GM23338 (cell line): ENCODE measurements at regions not wholly inside any gene's neighbourhood (a gene's known extent, or its start where the extent isn't known, plus 50 kb on each side); places are given as distances from the start of the nearest gene placed in this dataset.

Source experiments
- ATAC-seq: fragments of 200-7000 bp; cut with Tn5 transposase; 3 replicates; pipeline ENCODE4 v1.9.1; 2020
- DNase-seq: peaks from one replicate; pipeline ENCODE4 v3.0.0-alpha.2; 2015; ENCODE audit warnings: low spot score
- H2AFZ ChIP-seq: fragments of 200-600 bp; sonication (generic); 2 replicates; pipeline ENCODE4 v1.8.0; 2016; ENCODE audit warnings: antibody characterized with exemption, mild to moderate bottlenecking, moderate library complexity
- H3F3A ChIP-seq: fragments of 200-600 bp; sonication (generic); replicated peaks from 2 replicates; pipeline ENCODE4 v1.8.0; 2017; ENCODE audit warnings: antibody characterized with exemption, mixed run types, low read depth
- H3K27ac ChIP-seq: fragments of 200-600 bp; sonication (generic); 2 replicates; pipeline ENCODE4 v1.6.1; 2016; ENCODE audit warnings: low read depth
- H3K27me3 ChIP-seq: fragments of 200-600 bp; sonication (generic); 2 replicates; pipeline ENCODE4 v1.8.0; 2016; ENCODE audit warnings: mild to moderate bottlenecking, mixed run types, moderate library complexity; ENCODE audit not compliant: insufficient read depth
- H3K36me3 ChIP-seq: fragments of 200-600 bp; sonication (generic); 2 replicates; pipeline ENCODE4 v1.8.0; 2016; ENCODE audit warnings: mild to moderate bottlenecking; ENCODE audit not compliant: insufficient read depth
- H3K4me1 ChIP-seq: fragments of 200-600 bp; sonication (generic); 2 replicates; pipeline ENCODE4 v1.8.0; 2016; ENCODE audit warnings: mild to moderate bottlenecking, moderate library complexity; ENCODE audit not compliant: insufficient read depth
- H3K4me2 ChIP-seq: fragments of 200-600 bp; sonication (generic); 2 replicates; pipeline ENCODE4 v1.7.1; 2017; ENCODE audit warnings: mixed run types
- H3K4me3 ChIP-seq: fragments of 200-600 bp; sonication (generic); 2 replicates; pipeline ENCODE4 v1.6.1; 2016; ENCODE audit warnings: mixed run types
- H3K79me2 ChIP-seq: fragments of 200-600 bp; sonication (generic); replicated peaks from 2 replicates; pipeline ENCODE4 v1.8.0; 2017; ENCODE audit warnings: mild to moderate bottlenecking; ENCODE audit not compliant: insufficient read depth
- H3K9me2 ChIP-seq: fragments of 200-600 bp; sonication (generic); 2 replicates; pipeline ENCODE4 v1.8.0; 2017; ENCODE audit not compliant: insufficient read depth
- H4K20me1 ChIP-seq: fragments of 200-600 bp; sonication (generic); replicated peaks from 2 replicates; pipeline ENCODE4 v1.8.0; 2017; ENCODE audit warnings: mild to moderate bottlenecking; ENCODE audit not compliant: insufficient read depth
- H3K27ac Mint-ChIP-seq: 2 replicates; pipeline ENCODE4 v1.8.0; 2020; ENCODE audit warnings: inconsistent platforms, mild to moderate bottlenecking, moderate library complexity, mixed read lengths
- H3K27me3 Mint-ChIP-seq: 3 replicates; pipeline ENCODE4 v1.8.0; 2022; ENCODE audit warnings: low read depth, mild to moderate bottlenecking, moderate library complexity, mixed read lengths, inconsistent platforms; ENCODE audit not compliant: insufficient read depth, poor library complexity
- H3K36me3 Mint-ChIP-seq: 3 replicates; pipeline ENCODE4 v1.8.0; 2021; ENCODE audit warnings: low read depth, mild to moderate bottlenecking, inconsistent platforms, moderate library complexity, mixed read lengths
- H3K4me1 Mint-ChIP-seq: 3 replicates; pipeline ENCODE4 v1.8.0; 2020; ENCODE audit warnings: mild to moderate bottlenecking, inconsistent platforms, mixed read lengths
- H3K4me3 Mint-ChIP-seq: 3 replicates; pipeline ENCODE4 v1.8.0; 2021; ENCODE audit warnings: moderate library complexity, mild to moderate bottlenecking, inconsistent platforms, mixed read lengths
- H3K9me3 Mint-ChIP-seq: 3 replicates; pipeline ENCODE4 v1.8.0; 2020; ENCODE audit warnings: moderate library complexity, mild to moderate bottlenecking, inconsistent platforms, mixed read lengths
- CREB1 ChIP-seq: fragments of 250-450 bp; sonication (Bioruptor Pico); IDR thresholded peaks from 2 replicates; pipeline ENCODE4 v1.5.0; 2020; ENCODE audit warnings: low read depth, mild to moderate bottlenecking, moderate library complexity
- CTCF ChIP-seq, 2 experiments: fragments of 200-600 bp in 1 of 2; sonication (generic) in 1 of 2; conservative IDR thresholded peaks; 2 replicates each; pipeline versions ENCODE4 v1.5.1 to v1.6.1; 2016 to 2017; ENCODE audit warnings: antibody characterized with exemption in 2 of 2, low read depth in 2 of 2, mild to moderate bottlenecking in 2 of 2, moderate library complexity in 1 of 2
- ETS1 ChIP-seq: IDR thresholded peaks from 2 replicates; pipeline ENCODE4 v1.6.1; 2016; ENCODE audit warnings: antibody characterized with exemption
- EZH2 ChIP-seq: fragments of 200-600 bp; sonication (generic); IDR thresholded peaks from one replicate; pipeline ENCODE4 v1.8.0; 2017; ENCODE audit warnings: antibody characterized with exemption, mild to moderate bottlenecking, low read depth; ENCODE audit not compliant: unreplicated experiment
- NANOG ChIP-seq: IDR thresholded peaks from 2 replicates; pipeline ENCODE4 v1.6.1; 2016; ENCODE audit warnings: antibody characterized with exemption, borderline replicate concordance
- POLR2AphosphoS5 ChIP-seq: IDR thresholded peaks from 2 replicates; pipeline ENCODE4 v1.6.1; 2016; ENCODE audit warnings: antibody characterized with exemption, low read depth
- REST ChIP-seq: IDR thresholded peaks from one replicate; pipeline ENCODE4 v1.6.1; 2018; ENCODE audit warnings: antibody characterized with exemption; ENCODE audit not compliant: unreplicated experiment
- STAT1 ChIP-seq: IDR thresholded peaks from one replicate; pipeline ENCODE4 v1.6.1; 2016; ENCODE audit warnings: antibody characterized with exemption; ENCODE audit not compliant: unreplicated experiment

- TF ChIP-seq CTCF (conservative IDR thresholded peaks at IDR 0.05; ENCODE audit: low read depth in 2 of 2), result no peak
These were observed 105.5 kb upstream of the IRF2BP2 start (continued) for GRCh38 chr1:234715252-234716014.

GRCh38 chr1:234713859-234714258 is 103.9 kb upstream of the IRF2BP2 start:
- H3K36me3 ChIP-seq, result no peaks in the 10 kb centered on the region
- no peak overlapping the region for H2AFZ ChIP-seq
- H3K4me2 ChIP-seq, result no peak overlapping the region
- H3K4me1 ChIP-seq, result no peaks in the 10 kb centered on the region
- peaks cover 8% of the 10 kb centered on the region; the same call in 2 of the 3 replicates for H3K4me1 Mint-ChIP-seq
- ATAC-seq (no peak), DNase-seq (no peak)
- H3K9me3 Mint-ChIP-seq, result no peaks in the 10 kb centered on the region
- H3K4me3 Mint-ChIP-seq, result no peak overlapping the region
- TF ChIP-seq ETS1, result no peak
- TF ChIP-seq CTCF (conservative IDR thresholded peaks at IDR 0.05; ENCODE audit: low read depth in 2 of 2), result no peak
- no peak for TF ChIP-seq NANOG
- H4K20me1 ChIP-seq, result no peaks in the 10 kb centered on the region
- H3K36me3 Mint-ChIP-seq, result no peaks in the 10 kb centered on the region
- no peaks in the 10 kb centered on the region for H3K27me3 ChIP-seq
- no peaks in the 10 kb centered on the region for H3K9me2 ChIP-seq
- no peaks in the 10 kb centered on the region for H3K79me2 ChIP-seq
- no peak overlapping the region for H3K27ac Mint-ChIP-seq
- no peak overlapping the region for H3K27ac ChIP-seq
- H3K4me3 ChIP-seq, result no peak overlapping the region
- H3F3A ChIP-seq, result no peaks in the 10 kb centered on the region
- H3K27me3 Mint-ChIP-seq, result peaks cover 7% of the 10 kb centered on the region

- Mint-ChIP-seq H3K27ac (no peak overlapping the region), H3K36me3 (no peaks in the 10 kb centered on the region), H3K4me1 (peaks cover 8% of the 10 kb centered on the region; the same call in 2 of the 3 replicates), H3K27me3 (peaks cover 7% of the 10 kb centered on the region), H3K4me3 (no peak overlapping the region), H3K9me3 (no peaks in the 10 kb centered on the region)
- Histone ChIP-seq H3K4me1 (no peaks in the 10 kb centered on the region), H3K27me3 (no peaks in the 10 kb centered on the region), H3K4me3 (no peak overlapping the region), H3K4me2 (no peak overlapping the region), H3K9me2 (no peaks in the 10 kb centered on the region), H4K20me1 (no peaks in the 10 kb centered on the region), H3F3A (no peaks in the 10 kb centered on the region), H2AFZ (no peak overlapping the region), H3K79me2 (no peaks in the 10 kb centered on the region), H3K27ac (no peak overlapping the region), H3K36me3 (no peaks in the 10 kb centered on the region)
- DNase-seq (no peak), ATAC-seq (no peak)
- TF ChIP-seq ETS1, result no peak
- no peak for TF ChIP-seq REST
- no peak for TF ChIP-seq POLR2AphosphoS5
- TF ChIP-seq STAT1, result no peak
- TF ChIP-seq CREB1, result no peak
- TF ChIP-seq CTCF (conservative IDR thresholded peaks at IDR 0.05; ENCODE audit: low read depth in 2 of 2), result no peak
- TF ChIP-seq EZH2, result no peak
These were observed 103.5 kb upstream of the IRF2BP2 start for GRCh38 chr1:234713440-234713839.
